GM06990 (cell line): ENCODE measurements at regions not wholly inside any gene's neighbourhood (a gene's known extent, or its start where the extent isn't known, plus 50 kb on each side); places are given as distances from the start of the nearest gene placed in this dataset.
"Not testable (repeated sequence)": the region's sequence is repeated elsewhere in the genome, so short reads cannot be mapped to it uniquely, and the experiment has no call there.

Experiments
- DNase-seq: peaks from one replicate; pipeline ENCODE4 v3.0.0-alpha.2; 2011; ENCODE audit not compliant: insufficient read length; ENCODE audit errors: extremely low read depth
- H3K27me3 ChIP-seq: replicated peaks from 2 replicates; pipeline ENCODE4 v1.6.0; 2011; ENCODE audit warnings: low read length; ENCODE audit not compliant: control insufficient read depth, insufficient read depth
- H3K36me3 ChIP-seq: 2 replicates; pipeline ENCODE4 v1.5.1; 2011; ENCODE audit warnings: low read length; ENCODE audit not compliant: control insufficient read depth, insufficient read depth
- H3K4me3 ChIP-seq: replicated peaks from 2 replicates; pipeline ENCODE4 v1.5.1; 2011; ENCODE audit warnings: low read depth, mild to moderate bottlenecking, control low read depth, low read length
- TF ChIP-seq, protein P1 (sequence below): IDR thresholded peaks from 2 replicates; pipeline ENCODE4 v1.5.1; 2011; ENCODE audit warnings: low read length, control low read depth, mild to moderate bottlenecking, inconsistent platforms; ENCODE audit not compliant: insufficient read depth, poor library complexity, severe bottlenecking

GRCh38 chr7:145398758-145399157 is 562.9 kb upstream of the TPK1 start:
- H3K36me3 ChIP-seq, result no peaks in the 10 kb centered on the region
- DNase-seq, result no peak
- no peaks in the 10 kb centered on the region for H3K27me3 ChIP-seq
- H3K4me3 ChIP-seq, result no peak overlapping the region
- TF ChIP-seq, protein P1, sequence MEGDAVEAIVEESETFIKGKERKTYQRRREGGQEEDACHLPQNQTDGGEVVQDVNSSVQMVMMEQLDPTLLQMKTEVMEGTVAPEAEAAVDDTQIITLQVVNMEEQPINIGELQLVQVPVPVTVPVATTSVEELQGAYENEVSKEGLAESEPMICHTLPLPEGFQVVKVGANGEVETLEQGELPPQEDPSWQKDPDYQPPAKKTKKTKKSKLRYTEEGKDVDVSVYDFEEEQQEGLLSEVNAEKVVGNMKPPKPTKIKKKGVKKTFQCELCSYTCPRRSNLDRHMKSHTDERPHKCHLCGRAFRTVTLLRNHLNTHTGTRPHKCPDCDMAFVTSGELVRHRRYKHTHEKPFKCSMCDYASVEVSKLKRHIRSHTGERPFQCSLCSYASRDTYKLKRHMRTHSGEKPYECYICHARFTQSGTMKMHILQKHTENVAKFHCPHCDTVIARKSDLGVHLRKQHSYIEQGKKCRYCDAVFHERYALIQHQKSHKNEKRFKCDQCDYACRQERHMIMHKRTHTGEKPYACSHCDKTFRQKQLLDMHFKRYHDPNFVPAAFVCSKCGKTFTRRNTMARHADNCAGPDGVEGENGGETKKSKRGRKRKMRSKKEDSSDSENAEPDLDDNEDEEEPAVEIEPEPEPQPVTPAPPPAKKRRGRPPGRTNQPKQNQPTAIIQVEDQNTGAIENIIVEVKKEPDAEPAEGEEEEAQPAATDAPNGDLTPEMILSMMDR, result no peak

DNA sequence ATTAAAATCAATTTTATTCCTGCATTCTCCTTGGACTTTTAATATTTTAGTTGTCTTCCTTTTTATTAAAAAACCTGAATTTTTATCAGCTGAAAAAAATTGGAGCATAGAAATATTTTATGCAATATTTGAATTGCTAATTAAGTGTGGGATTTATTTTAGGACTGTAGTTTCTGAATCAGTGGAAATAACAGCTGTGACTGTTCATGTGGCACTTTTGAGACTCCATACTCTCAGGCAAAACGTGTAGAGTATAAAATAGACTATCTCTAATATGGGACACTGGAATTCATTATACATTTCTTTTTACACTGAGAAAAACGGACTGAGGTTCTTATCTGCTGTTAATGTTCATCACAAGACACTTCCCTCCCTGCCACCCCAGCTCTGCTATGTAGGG is 558.3 kb upstream of the TPK1 start:
- Histone ChIP-seq H3K36me3 (no peaks in the 10 kb centered on the region), H3K27me3 (no peaks in the 10 kb centered on the region), H3K4me3 (no peak overlapping the region)
- TF ChIP-seq, protein P1, result no peak
- no peak for DNase-seq

DNA sequence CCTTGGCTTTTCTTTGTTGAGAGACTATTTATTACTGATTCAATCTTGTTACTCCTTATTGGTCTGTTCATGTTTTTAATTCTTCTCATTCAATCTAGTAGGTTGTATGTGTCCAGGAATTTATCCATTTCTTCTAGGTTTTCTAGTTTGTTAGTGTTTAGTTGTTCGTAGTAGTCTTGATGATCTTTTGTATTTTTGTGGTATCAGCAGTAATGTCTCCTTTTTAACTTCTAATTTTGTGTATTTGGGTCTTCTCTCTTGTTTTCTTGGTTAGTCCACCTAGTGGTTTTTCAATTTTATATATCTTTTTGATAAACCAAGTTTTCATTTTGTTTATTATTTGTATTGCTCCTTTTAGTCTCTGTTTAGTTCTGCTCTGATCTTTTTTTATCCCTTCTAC is 546.9 kb upstream of the TPK1 start:
- DNase-seq, result no peak
- no peaks in the 10 kb centered on the region for H3K27me3 ChIP-seq
- H3K4me3 ChIP-seq, result no peak overlapping the region
- no peaks in the 10 kb centered on the region for H3K36me3 ChIP-seq
- TF ChIP-seq, protein P1, result no peak

DNA sequence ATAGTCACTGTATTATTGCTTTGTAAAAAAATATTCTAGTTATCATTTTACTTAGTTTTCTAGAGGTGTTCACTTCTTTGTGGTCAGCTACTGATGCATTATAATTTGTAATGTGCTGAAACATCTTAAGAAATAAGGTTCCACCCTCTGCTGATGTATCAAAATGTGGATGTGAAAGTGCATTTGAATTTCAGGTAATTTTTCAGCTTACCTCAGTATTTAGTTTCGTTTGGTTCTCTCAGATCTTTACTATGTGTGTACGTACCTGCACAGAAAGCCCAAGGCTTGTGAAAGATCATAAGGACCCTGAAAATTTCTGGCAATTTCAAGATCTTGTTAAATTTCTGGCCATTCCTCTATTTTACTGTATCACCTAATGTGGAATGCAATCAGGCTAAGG is 542.3 kb upstream of the TPK1 start:
- H3K27me3 ChIP-seq, result no peaks in the 10 kb centered on the region
- no peak overlapping the region for H3K4me3 ChIP-seq
- TF ChIP-seq, protein P1, result no peak

GRCh38 chr7:145360511-145361100 is 524.8 kb upstream of the TPK1 start:
- TF ChIP-seq, protein P1, result no peak
- Histone ChIP-seq H3K27me3 (no peaks in the 10 kb centered on the region), H3K4me3 (no peak overlapping the region), H3K36me3 (no peaks in the 10 kb centered on the region)
- DNase-seq, result peak; percentile 0

More for the DNA sequence above, 542.3 kb upstream of the TPK1 start:
- no peaks in the 10 kb centered on the region for H3K36me3 ChIP-seq
- no peak for DNase-seq

DNA sequence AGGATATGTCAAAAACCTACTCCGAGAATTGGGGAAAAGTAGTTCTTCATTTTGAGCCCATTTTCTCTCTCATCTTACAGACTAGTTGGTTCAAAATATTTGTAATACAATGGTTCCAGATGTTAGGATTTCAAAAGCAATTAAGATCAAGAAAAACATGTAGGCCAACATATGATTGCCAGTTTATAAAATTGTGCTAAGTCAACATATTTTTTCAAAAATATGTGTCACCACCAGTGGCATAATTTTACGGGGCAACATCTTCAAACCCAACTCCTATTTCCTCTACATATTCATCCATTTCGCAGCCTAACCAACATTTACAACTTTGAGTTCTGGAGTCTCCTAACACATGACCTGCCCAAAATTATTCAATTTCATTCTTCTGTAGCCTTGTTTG is 514.5 kb upstream of the TPK1 start:
- TF ChIP-seq, protein P1, result no peak

GRCh38 chr7:145349452-145349851 is 513.6 kb upstream of the TPK1 start:
- not testable (repeated sequence) for H3K4me3 ChIP-seq, H3K27me3 ChIP-seq, H3K36me3 ChIP-seq, DNase-seq

More for the DNA sequence above, 514.5 kb upstream of the TPK1 start:
- DNase-seq, result no peak
- no peaks in the 10 kb centered on the region for H3K27me3 ChIP-seq
- no peak overlapping the region for H3K4me3 ChIP-seq
- H3K36me3 ChIP-seq, result no peaks in the 10 kb centered on the region
